Activated T-cell treated with anti-CD3 and anti-CD28 coated beads for 48 hours (primary cell): ENCODE measurements at regions not wholly inside any gene's neighbourhood (a gene's known extent, or its start where the extent isn't known, plus 50 kb on each side); places are given as distances from the start of the nearest gene placed in this dataset.

Source experiments
- DNase-seq: peaks from one replicate; pipeline ENCODE4 v3.0.0-alpha.2; 2020; ENCODE audit warnings: low read depth

DNA sequence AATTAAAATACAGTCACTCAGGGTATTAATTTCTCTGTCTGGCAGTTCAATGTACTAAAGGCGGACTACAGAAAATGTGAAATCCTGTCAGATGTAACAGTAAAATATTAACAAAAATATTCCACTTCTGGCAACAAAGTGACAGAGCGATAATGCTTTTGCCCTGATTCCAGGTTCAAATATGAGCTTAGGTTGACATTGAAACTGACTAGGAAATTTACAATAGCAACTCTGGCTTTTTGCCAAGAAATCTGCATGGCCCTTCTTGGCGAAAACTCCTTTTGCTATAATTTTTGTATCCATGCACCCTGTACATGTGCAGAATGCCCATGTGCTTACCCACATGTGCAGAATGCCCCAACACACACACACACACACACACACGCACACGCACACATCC, 552.2 kb downstream of the MDFIC start:
- no peak for DNase-seq

DNA sequence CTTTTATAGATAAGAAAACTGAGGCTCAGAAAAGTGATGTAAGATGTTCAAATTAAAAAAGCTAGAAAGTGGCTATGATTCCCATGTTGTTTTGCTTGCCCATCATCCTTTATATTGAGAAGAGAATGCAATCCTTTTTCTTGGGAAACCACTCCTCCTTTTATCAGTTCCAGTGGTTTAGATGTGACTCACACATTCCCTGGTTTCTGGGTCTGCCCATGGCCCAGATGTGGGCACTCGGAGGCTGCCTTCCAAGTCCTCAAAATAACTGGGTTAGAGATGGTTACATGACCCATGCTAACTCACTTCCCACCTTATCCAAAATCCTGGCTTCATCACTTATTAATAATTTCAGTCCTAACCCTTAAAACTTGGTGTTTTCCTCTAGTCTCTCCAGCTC, 550.0 kb downstream of the MDFIC start:
- no peak for DNase-seq

DNA sequence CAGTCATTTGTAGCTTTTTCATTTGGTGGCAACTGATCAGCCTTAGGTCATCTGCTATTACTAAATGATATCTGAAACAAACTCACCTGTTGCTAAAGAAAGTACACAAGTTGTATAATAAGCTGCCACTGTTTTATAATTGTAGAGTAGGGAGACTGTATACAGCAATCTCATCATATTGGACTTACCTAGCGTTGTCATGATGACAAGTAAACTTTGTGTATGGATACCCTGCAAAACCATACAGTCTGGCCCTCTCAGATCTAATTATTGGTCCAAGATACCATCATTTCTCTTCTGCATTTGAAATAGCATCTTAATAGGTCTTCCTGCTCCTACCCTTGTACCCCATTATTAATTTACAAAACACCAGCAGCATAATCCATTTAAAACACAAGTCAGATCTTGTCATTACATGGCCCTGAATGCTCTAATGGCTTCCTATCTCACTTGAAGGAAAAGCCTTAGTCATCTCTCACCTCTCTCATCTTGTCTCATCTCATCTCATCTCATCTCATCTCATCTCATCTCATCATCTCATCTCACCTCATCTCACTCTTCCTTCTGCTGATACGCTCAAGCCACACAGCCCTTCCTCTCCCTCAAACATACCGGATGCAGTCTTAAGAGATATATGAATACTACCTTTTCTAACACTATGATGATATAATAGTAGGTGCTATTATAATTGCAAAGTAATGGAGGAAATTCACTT, 540.6 kb downstream of the MDFIC start:
- DNase-seq: no peak

DNA sequence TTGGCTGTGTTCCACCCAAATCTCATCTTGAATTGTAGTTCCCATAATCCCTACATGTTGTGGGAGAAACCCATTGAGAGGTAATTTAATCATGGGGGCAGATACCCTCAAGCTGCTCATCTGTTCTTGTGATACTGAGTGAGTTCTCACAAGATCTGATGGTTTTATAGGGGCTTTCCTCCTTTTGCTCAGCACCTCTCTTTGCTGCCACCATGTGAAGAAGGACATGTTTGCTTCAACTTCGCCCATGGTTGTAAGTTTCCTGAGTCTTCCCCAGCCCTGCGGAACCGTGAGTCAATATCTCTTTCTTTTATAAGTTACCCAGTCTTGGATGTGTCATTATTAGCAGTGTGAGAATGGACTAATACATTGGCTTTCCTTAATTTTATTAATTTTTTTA, 527.8 kb downstream of the MDFIC start:
- no peak for DNase-seq

DNA sequence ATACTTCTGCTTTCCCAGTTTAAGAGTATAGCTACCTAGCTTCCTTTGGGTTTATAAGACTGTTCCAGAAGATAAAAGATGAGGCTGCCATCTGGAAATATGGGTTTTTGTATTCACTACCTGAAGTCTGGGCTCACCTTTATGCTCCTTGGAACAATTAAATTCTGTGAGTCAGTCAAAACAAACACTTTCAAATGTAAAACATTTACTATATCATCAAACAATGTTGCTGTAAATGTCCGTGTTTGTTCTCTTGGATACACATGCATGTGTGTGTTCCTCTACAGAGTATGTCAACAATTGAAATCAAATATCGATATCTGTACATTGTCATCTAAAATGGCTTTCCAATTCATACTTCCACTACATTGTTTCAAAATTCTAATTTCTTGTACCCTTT, 525.6 kb downstream of the MDFIC start:
- no peak for DNase-seq

DNA sequence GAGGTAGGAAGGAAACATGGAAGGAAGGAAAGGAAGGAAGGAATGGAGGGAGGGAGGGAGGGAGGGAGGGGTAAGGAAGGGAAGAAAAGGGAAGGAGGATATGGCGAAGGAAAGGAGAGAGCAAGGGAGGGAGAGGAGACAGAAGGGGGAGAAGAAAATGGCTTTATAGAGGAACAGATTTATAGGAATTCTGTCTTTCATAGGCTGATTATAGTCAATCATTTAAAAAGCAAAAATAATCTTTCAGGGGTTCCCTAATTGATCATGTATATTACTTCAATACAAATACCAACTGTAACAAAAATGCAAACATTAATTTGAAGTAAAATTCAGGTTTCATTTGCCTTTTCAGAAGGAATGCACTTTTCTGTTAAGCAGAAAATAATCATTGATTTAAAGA, 519.1 kb downstream of the MDFIC start:
- no peak for DNase-seq

DNA sequence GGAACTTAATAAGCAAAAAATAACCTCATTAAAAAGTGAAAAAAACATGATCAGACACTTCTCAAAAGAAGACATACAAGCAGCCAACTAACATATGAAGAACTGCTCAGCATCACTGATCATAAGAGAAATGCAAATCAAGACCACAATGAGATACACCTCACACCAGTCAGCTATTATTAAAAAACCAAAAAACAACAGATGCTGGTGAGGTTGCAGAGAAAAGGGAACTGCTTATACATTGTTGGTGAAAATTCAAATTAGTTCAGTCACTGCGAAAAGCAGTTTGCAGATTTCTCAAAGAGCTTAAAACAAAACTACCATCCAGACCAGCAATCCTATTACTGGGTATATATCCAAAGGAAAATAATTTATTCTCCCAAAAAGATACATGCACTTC, 513.3 kb downstream of the MDFIC start:
- DNase-seq: no peak

DNA sequence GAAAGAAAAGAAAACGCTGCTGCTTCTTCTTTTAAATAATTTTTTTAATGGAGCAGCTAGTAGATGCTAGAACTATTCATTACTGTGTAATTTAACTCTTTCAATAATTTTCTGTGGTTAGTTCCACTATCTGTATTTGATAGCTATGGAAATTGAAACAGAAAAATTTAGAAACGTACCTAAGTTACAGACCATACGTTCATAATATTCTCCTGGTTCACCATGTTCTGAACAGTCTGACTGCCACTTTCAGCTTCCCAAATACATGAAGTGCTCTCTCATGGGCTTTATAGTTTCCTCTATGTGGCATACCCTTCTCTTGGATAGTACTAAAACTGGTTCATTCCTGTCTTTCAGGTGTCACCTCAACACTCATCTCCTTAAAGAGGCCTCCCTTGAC, 508.0 kb downstream of the MDFIC start:
- DNase-seq: no peak

DNA sequence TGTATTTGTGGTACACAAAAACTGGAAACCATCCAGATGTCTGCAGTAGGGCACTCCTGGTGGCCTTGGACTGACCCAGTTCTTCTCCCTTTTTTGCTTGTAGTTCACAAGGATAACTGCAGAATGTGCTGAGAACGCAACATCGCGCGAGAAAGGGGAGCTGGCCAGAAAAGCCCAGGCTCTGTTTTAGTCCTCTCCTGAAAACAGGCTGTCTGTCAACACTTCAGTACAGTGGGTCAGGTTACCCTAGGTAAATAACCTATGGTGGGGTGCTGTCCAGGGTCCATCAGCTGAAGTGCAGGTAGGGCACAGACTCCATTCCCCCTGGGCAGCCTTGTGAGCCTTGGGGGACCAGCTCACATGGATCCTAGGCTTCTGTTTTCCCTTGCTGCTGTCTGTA, 495.8 kb downstream of the MDFIC start:
- DNase-seq: no peak

DNA sequence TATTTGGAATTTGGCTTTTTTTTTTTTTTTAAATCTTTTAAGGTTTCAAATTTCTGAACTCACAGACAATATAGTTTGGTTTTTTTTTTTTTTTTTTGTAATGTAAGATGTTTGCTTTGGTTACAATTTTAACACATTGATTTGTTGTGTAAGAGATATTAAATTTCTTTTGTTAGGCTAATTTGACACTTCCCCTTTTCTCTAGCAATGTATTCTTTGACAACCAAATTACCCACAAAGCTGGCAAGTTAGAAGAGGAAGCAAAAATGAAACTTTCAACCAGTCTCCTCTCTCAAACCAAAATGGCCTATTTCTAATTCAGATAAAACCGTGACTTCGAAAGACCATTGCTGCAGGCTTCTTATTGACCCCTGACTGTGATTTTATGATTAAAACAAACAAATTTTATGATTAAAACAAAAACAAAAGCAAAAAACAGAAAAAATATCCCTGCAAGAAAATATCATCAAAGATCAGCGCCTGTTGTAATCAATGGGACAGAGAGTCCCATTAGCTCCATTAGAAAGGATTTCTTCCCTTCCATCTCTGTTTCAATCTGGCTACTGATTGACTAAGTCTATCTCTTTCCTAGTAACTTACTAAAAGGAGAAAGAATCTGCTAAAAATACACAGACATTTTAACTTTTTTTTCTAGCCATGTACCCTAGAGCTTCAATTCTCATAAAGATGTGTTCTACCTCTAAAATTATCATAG, 489.2 kb downstream of the MDFIC start:
- no peak for DNase-seq

DNA sequence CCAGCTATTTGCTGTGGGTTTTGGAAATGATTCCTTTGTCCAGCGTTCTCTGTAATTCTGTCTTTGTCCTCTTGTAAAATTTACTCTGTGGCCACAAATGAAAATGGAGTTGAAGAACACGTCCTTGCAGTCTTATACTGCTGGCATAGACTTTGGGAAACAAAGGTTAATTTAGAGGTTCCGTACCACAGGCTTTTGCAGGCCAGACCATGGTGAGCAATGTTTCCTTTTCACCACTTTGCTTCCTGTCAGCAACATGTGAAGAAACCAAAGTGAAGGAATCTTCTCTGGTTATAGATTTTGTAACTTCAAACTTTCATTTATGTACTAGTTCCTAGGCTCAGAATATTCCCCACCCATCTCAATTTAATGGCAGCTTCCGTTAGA, 488.5 kb downstream of the MDFIC start:
- DNase-seq: no peak

DNA sequence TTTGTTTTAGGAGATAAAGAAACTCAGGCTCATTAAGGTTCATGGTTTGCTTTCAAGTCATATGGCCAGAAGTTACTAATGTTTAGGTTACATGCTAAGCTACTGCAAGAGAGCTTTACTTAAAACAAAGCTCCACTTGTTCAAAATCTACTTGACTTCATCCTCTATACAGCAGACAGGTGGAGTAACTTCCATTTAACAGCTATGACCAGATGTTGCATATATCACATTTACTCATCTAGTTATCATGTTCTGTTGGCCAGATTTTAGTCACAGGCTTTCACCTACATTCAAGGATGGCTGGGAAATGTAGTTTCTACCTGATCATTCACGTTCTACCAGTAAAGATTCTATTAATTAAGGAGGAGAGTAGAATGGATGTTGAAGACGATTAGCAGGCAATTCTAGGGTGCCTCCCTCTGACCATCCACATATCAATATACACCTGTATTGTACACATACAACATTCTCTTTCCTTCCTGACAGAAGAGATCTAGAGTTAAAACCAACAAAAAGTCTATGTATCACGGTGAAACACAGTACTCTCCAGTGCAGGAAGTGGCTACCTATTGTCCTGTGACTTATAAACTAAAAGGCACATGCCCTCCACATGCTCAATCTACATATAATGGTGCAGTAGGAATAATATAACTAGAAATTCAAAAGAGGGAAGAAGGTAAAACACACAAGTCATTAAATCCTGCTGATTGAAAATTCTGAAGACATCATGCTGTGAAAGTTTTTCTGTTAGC, 488.0 kb downstream of the MDFIC start:
- no peak for DNase-seq

DNA sequence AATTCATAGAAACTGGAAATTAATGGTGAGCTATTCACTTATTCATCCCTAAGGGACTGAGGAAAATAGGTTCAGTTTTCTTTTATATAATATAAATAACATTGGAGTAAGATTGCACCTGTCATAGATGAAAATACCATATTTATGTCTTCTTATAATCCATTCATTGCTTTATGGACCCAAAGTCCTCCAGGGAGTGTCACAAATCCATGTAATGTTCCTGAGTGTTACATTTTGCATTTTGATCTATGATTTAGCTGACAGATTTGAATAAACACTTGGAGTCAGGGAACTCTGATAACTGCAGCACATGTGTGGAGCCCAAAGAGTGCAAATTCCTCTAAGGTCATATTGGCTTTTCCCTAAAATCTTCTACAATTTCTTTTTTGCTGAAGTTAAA, 484.3 kb downstream of the MDFIC start:
- no peak for DNase-seq

DNA sequence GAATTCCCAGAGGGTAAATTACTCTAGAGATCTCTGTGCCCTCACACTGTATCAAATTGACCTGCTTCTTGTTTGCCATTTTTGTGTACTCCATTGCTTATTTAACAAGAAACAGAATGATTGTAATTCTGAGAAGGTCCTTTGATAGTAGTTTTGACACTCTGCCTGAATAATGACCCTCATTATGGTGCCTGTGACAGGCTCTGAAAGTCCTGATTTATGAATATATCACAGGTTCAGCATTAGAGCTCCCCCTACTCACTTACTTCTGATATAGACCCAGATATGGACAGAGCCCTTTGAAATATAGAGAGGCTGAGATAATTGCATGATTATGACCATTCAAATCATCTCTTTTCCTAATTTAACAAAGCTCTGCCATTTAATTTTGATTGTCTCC, 465.2 kb downstream of the MDFIC start:
- DNase-seq: no peak

DNA sequence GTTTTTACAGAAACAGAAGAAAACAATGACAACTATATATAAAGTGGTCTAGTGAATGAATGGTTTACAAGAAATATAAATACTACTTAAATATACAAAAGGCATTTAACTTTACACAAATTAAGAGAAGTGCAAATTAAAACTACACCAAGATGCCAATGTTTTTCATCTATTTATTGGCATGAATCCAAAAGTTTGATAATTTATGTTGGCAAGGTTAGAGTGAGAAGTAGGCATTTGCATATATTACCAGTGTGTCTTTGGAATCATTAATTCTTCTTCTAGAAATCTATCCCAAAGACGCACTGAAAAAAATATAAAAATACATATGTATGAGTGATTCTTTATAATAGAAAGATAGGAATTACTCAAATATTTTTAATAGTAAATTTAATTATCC, 457.4 kb downstream of the MDFIC start:
- DNase-seq: no peak

DNA sequence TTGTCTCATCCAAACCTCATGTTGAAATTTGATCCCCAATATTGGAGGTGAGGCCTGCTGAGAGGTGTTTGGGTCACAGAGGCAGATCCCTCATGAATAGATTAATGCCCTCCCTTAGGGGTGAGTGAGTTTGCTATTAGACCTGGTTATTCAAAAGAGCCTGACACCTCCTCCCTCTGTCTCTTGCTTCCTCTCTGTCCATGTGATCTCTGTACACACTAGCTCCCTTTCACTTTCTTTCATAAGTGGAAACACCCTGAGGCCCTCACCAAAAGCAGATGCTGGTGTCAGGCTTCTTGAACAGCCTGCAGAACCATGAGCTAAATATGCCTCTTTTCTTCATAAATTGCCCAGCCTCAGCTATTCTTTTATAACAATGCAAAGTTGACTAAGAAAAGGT, 447.1 kb downstream of the MDFIC start:
- no peak for DNase-seq

DNA sequence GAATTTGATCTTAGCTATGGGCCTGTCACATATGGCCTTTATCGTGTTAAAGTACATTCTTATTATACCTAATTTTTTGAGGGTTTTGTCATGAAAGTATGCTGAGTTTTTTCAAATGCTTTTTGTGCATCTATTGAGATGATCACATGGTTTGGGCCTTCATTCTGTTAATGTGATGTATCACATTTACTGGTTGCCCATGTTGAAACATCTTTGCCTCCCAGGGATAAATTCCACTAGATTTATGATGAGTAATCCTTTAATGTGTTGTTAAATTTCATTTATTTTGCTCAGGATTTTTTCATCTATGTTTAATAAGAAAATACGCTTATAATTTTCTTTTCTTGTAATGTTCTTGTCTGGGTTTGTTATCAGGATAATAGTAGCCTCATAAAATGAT, 442.0 kb downstream of the MDFIC start:
- no peak for DNase-seq

DNA sequence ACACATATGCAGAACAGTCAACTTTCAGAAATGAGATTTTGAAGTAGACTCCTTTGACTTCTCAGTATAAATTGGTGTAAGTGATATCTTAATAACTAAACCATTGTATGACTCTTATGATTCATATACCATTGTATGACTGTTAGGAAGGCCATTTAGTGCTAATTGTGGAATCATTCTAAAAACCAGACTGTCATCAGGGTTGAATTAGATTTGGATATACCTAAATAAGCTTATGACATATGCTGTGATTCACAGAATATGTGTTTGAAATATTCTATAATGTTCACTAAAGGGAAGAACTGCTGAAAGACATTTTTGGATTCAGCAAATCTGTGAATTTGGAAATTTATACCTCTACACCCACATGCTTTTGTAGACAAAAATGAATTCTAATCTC, 438.1 kb downstream of the MDFIC start:
- no peak for DNase-seq

DNA sequence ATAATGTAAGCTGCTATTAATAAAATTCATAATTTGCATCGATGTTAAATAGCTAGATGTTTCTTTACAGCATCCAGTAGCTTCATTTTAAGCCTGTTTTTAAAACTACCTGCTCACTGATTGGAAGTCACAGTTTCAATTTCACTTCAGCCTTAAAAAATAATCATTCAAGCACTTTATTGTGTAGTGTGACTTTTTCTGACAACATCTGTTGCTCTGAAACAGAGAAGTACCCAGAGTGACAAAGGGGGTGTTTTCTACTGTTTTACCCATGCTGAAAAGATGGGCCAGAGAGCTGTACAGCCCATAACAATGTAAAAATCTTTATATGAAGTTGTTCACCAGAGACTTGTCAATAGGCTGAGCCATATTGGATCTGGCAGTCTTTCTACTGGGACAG, 437.2 kb downstream of the MDFIC start:
- DNase-seq: no peak

DNA sequence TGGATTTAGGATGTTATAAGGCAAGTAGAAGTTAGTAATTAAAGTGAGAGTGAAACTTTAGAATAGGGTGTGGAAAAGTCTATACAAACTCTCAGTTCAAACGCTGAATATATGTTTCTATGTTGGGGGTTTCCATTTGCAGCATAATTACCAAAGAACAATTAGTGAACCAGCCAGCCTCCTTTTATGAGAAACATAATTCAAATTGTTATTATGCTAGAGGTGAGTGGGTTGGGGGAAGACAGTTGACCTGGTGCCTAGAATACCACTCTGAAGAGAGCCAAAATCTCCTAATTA, 435.8 kb downstream of the MDFIC start:
- no peak for DNase-seq

DNA sequence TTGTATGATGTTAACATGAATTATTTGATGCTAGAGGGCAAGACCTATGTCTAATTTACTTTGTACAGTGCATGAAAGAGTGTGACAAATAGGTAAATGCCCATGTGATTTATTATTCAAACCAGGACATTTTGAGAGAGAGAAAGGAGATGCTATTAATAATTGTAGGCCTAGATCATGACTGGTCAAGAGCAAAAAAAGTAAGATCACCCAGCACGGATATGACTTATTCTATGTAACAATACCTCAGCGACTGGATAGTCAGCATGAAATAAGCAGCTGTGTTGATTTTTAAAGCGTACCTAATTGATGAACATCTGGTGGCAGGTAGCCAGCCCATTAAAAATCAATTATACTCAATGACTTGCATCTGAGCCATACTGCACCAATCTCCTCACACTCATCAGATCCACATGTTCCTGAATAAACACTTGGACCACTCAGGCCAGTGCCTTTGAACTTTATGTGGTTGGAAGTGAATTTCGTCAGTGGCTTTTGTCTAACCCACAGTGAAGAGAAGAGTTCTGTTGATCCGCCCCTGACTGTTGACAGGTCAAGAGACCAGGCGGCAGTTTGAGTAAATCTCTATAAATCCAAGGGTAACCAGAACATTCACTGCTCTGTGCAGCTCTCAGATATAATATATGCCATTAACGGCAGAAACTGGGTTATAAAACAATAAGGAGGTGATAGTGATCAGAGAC, 435.3 kb downstream of the MDFIC start:
- DNase-seq: no peak

DNA sequence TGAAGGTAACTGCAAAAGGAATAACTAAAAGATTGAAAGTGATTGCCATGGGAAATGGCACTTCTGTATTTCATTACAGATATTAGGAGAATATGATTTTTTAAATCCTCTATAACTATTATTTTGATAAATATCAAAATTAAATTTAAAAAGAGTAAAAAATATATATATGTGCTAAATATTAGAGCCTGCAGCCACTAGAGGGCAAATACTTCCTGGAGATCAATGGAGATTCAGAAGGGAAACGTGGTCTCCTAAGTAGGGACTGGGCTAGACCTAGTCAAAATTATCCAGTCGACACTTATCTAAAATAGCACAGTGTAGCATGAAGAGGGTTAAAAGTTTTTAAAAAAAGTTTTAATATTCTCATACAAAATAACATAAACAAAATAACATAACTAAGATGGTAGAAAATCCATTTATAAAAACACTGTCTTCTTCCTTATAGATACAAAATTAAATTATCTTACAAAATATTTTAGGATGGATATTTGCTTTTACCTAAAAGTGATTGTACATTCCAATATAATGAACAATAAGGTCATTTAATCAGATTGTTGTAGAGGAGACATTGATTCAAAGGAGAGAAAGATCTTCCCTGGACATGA, 434.3 kb downstream of the MDFIC start:
- no peak for DNase-seq

DNA sequence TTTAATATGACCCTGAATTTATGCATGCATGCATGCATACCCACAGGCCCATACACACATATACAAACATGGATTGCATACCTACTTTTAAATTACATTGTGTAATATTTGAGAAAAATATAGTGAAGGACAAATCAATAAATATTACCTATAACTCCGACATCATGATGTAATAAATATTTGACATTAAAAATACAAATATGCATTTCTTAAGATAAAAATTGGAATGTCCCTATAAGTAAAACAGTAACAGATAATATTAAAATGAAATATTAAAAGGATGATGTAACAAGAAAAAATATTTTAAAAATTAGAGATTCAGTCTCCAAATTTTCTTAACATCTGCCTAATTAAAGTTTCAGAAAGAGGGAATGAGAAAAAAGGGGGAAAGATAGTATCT, 433.0 kb downstream of the MDFIC start:
- DNase-seq: no peak
